ENCODE measurements at regions not wholly inside any gene's neighbourhood (a gene's known extent, or its start where the extent isn't known, plus 50 kb on each side); places are given as distances from the start of the nearest gene placed in this dataset.

GRCh38 chr13:52936806-52937205 lies 88.4 kb upstream of the PCDH8 start:
- BruUV-seq (replicated peaks), result no TSS peak
- FAIRE-seq, result no peak
- no peaks in the 10 kb centered on the region for H3K36me3 ChIP-seq (replicated peaks in 1 of 2; ENCODE audit: control insufficient read depth in 1 of 2, insufficient read depth in 2 of 2, low read length in 2 of 2)
- ATAC-seq, result no peak
- no CpG with 5 or more reads among the region's 2 CpGs for WGBS (ENCODE audit: low lambda C conversion rate)
- H3K9ac ChIP-seq (ENCODE audit: insufficient read depth, low read depth, low read length), result no peak overlapping the region
- no peak overlapping the region for H2AFZ ChIP-seq (ENCODE audit: low read length)
- H3K27ac ChIP-seq (ENCODE audit: extremely low read length, insufficient read depth, low read length), result no peak overlapping the region
- in situ Hi-C loops (cut with HindIII; ENCODE audit: extremely low pct_ligation_motif_present, low pct_unique_long_range_greater_than_20kb) (no loop called here), intact Hi-C loops (cut with micrococcal nuclease; ENCODE audit: unreplicated experiment) (no loop called here)
- DNase-seq (ENCODE audit: low spot score), result no peak
- no peaks in the 10 kb centered on the region for H3K9me3 ChIP-seq (ENCODE audit: low read length)
- ChIA-PET POLR2A (no interaction called here), CTCF (ENCODE audit: low intra/inter-chr PET ratio, low total read pairs) (no interaction called here)
- H3K4me3 ChIP-seq (replicated peaks in 1 of 3; ENCODE audit: insufficient read depth in 1 of 3, low read depth in 2 of 3, low read length in 3 of 3), result no peak overlapping the region
- H3K4me1 ChIP-seq (ENCODE audit: insufficient read depth, low read length), result no peaks in the 10 kb centered on the region
- H3K27me3 ChIP-seq (ENCODE audit: control insufficient read depth in 1 of 2, insufficient read depth in 2 of 2, low read length in 2 of 2), result no peaks in the 10 kb centered on the region
- no peaks in the 10 kb centered on the region for H3K79me2 ChIP-seq (ENCODE audit: insufficient read depth, low read length)
- H3K4me2 ChIP-seq (ENCODE audit: low read depth, low read length), result no peak overlapping the region
- H4K20me1 ChIP-seq (ENCODE audit: insufficient read depth, low read length), result no peaks in the 10 kb centered on the region
- TF ChIP-seq POLR2AphosphoS2 (IDR thresholded peaks at IDR 0.05; ENCODE audit: low read depth, low read length) (no peak), MBD4 (IDR thresholded peaks at IDR 0.05; ENCODE audit: borderline replicate concordance, low read length) (no peak), MEF2D (CRISPR knock-in tag; IDR thresholded peaks at IDR 0.05) (no peak), MIER3 (CRISPR knock-in tag; IDR thresholded peaks at IDR 0.05; ENCODE audit: borderline replicate concordance) (no peak)
- TF ChIP-seq, protein P1, sequence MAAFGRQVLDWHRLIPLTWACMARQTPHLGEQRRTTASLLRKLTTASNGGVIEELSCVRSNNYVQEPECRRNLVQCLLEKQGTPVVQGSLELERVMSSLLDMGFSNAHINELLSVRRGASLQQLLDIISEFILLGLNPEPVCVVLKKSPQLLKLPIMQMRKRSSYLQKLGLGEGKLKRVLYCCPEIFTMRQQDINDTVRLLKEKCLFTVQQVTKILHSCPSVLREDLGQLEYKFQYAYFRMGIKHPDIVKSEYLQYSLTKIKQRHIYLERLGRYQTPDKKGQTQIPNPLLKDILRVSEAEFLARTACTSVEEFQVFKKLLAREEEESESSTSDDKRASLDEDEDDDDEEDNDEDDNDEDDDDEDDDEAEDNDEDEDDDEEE (CRISPR knock-in tag; IDR thresholded peaks at IDR 0.05), result no peak

GRCh38 chr13:52934258-52934657 lies 85.8 kb upstream of the PCDH8 start:
- TF ChIP-seq TRIM24 (CRISPR knock-in tag; IDR thresholded peaks at IDR 0.05) (no peak), NR2C2 (CRISPR knock-in tag; IDR thresholded peaks at IDR 0.05; ENCODE audit: borderline replicate concordance) (no peak)
- WGBS (ENCODE audit: low lambda C conversion rate), result 11% methylated on average over 7 of the region's 7 CpGs
- CTCF ChIA-PET (ENCODE audit: low intra/inter-chr PET ratio, low total read pairs), result no interaction called here
- DNase-seq (ENCODE audit: low spot score) (no peak), ATAC-seq (no peak), FAIRE-seq (no peak)
- Histone ChIP-seq H4K20me1 (ENCODE audit: insufficient read depth, low read length) (no peaks in the 10 kb centered on the region), H2AFZ (ENCODE audit: low read length) (no peak overlapping the region), H3K27ac (ENCODE audit: extremely low read length, insufficient read depth, low read length) (no peak overlapping the region), H3K9ac (ENCODE audit: insufficient read depth, low read depth, low read length) (no peak overlapping the region), H3K36me3 (replicated peaks in 1 of 2; ENCODE audit: control insufficient read depth in 1 of 2, insufficient read depth in 2 of 2, low read length in 2 of 2) (no peaks in the 10 kb centered on the region), H3K9me3 (ENCODE audit: low read length) (no peaks in the 10 kb centered on the region), H3K4me2 (ENCODE audit: low read depth, low read length) (no peak overlapping the region), H3K27me3 (ENCODE audit: control insufficient read depth in 1 of 2, insufficient read depth in 2 of 2, low read length in 2 of 2) (no peaks in the 10 kb centered on the region; a peak in 1 of 5 replicates), H3K4me3 (replicated peaks in 1 of 3; ENCODE audit: insufficient read depth in 1 of 3, low read depth in 2 of 3, low read length in 3 of 3) (no peak overlapping the region), H3K79me2 (ENCODE audit: insufficient read depth, low read length) (no peaks in the 10 kb centered on the region), H3K4me1 (ENCODE audit: insufficient read depth, low read length) (no peaks in the 10 kb centered on the region)
- POLR2A ChIA-PET, result no interaction called here
- in situ Hi-C loops (cut with HindIII; ENCODE audit: extremely low pct_ligation_motif_present, low pct_unique_long_range_greater_than_20kb), result no loop called here
- no TSS peak for BruUV-seq (replicated peaks)
- intact Hi-C loops (cut with micrococcal nuclease; ENCODE audit: unreplicated experiment), result no loop called here

Data from HepG2 (cell line).